ENCODE measurements at regions not wholly inside any gene's neighbourhood (a gene's known extent, or its start where the extent isn't known, plus 50 kb on each side); places are given as distances from the start of the nearest gene placed in this dataset.
"Not testable (repeated sequence)": the region's sequence is repeated elsewhere in the genome, so short reads cannot be mapped to it uniquely, and the experiment has no call there.

GRCh38 chr4:28449085-28449484 lies 1588.4 kb downstream of the STIM2 start:
- no peak for DNase-seq

DNA sequence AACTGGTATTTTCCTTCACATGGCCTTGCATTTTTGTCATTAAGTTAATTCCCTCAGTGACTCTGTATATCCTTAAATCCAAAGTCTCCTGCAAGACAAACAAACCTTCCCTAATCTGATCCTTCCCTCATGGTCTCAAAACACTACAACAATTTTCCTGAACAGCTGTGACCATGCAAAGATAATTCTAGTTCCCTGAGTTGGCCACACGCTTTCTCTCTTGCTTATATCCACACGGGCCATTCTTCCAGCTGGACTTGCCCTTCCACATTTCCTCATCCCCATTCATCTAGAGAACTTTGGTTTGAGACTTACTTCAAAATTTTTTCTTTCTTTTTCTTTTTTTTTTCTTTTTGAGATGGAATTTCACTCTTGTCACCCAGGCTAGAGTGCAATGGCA lies 1590.7 kb downstream of the STIM2 start:
- no peak for DNase-seq

- no peak for DNase-seq
Measured at GRCh38 chr4:28462766-28463700, 1602.4 kb downstream of the STIM2 start.

DNA sequence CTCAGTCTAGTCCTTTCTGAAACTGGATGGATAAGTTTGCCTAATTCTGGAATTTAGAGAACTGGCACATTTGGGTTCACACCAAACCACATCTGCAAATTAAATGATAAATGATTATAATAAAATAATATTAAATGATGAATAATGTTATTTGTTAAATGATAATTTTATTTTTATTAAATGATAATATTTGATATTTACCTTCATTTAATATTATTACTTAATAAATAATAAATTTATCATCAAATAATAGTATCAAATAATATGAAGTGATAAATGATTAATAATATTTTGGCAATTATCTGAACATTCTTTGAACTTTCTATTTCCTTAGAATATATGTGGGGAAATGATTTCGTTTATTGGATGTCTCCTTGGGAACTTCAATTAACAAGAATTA lies 1604.2 kb downstream of the STIM2 start:
- DNase-seq = no peak

- not testable (repeated sequence) for DNase-seq
Measured at GRCh38 chr4:28466886-28467285, 1606.2 kb downstream of the STIM2 start.

- no peak for DNase-seq
Measured at GRCh38 chr4:28469387-28469786, 1608.7 kb downstream of the STIM2 start.

- DNase-seq = no peak
Measured at GRCh38 chr4:28469886-28470285, 1609.2 kb downstream of the STIM2 start.

- DNase-seq = no peak
Measured at GRCh38 chr4:28475381-28475780, 1614.7 kb downstream of the STIM2 start.

DNA sequence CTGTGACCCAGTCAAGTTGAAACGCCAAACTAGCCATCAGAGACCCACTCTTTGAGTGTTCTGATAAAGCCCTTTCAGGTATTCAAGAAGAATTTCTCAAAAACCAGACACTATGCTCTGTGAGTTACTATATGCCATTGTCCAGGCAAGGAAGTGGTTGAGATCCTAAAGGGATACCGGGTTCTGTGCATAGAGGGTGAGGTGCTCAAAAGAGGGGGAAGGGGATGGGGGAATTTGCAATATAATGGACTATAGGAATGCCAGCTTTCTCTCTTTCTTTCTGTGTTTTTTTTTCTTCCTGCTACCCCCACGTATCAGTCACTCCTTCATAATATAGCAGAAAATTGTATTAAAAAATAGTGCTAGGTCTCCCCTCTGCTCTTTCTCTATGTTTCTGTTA lies 1619.0 kb downstream of the STIM2 start:
- DNase-seq = no peak

DNA sequence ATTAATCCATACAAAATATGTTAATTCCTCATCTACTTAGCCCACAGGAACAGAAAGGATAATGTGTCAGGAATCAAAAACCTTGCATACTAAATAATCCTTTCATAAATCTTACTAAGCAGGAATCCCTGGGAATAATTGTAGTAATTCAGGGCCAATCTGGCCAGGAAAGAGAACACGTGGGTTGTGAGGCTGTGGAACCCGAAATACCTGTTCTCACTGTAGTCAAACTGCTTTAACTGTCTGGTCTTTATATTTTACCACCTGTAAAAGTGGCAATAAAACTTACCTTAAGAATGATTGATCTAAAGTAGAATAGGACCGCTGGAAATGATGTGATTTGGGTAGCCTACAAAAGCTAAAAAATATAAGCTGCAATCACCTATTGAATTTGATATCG lies 1620.9 kb downstream of the STIM2 start:
- no peak for DNase-seq

- no peak for DNase-seq
Measured at GRCh38 chr4:28482580-28483270, 1622.1 kb downstream of the STIM2 start.

- DNase-seq = no peak
Measured at GRCh38 chr4:28488021-28488420, 1627.4 kb downstream of the STIM2 start.

GRCh38 chr4:28490669-28491068 lies 1630.0 kb downstream of the STIM2 start:
- no peak for DNase-seq

GRCh38 chr4:28505064-28505463 lies 1644.4 kb downstream of the STIM2 start:
- DNase-seq = no peak

DNA sequence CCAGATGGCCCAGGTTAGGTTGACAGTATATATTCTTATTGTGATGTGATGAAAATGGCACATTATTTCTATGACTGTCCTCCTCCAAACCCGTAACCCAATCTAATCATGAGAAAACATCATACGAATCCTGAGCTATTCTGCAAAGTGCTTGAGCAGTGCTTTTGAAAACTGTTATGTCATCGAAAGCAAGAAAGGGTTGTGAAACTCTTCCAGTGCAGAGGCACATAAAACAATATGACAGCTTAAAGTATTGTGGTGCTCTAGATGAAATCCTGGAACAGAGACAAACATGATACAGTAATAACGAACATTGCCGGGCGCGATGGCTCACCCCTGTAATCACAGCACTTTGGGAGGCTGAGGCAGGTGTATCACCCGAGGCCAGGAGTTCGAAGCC lies 1648.0 kb downstream of the STIM2 start:
- DNase-seq = no peak

- not testable (repeated sequence) for DNase-seq
Measured at GRCh38 chr4:28514766-28515165, 1654.1 kb downstream of the STIM2 start.

GRCh38 chr4:28518561-28519165 lies 1658.0 kb downstream of the STIM2 start:
- DNase-seq = no peak

DNA sequence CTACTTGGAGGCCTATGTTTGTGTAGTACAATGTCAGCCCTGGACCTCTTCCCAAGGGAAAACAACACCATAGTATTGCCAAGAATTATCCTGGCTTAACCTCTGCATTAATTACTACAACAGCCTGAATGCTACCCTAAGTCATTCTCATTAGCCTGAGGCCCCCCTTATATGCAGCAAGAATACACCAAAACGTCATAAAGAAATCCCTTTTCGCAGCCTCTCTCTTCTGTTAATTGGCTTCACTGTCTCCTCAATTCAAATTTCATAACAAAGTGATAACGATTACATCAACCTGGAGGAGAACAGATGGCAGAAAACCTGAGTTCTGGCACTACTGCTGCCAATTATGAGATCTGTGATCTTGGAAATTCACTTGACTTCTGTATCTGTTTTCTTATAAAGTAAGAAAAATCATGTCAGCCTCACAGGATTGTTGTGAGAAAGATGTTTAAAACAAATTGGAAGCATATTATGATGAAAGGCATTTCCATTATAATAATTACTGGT lies 1663.1 kb downstream of the STIM2 start:
- DNase-seq = no peak

- no peak for DNase-seq
Measured at GRCh38 chr4:28536124-28536523, 1675.5 kb downstream of the STIM2 start.

- no peak for DNase-seq
Measured at GRCh38 chr4:28545986-28546385, 1685.3 kb downstream of the STIM2 start.

DNA sequence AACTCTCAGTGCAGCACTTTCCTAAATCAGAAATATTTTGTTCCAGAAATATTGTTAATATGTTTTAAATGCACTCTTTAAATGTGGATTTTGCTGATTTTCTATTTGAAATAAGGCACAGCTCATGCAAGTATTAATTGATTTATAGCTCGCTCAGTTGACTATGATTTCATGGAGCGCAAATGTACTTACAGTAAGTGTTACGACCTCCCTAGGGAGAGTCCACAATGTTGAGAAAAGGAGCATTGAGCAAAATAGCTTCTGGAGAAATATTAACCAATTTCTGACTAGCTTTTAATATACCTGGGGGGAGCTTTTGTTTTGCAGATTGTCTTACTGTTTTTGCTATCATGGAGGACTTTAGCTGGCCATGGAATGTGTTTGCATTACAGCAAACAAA lies 1687.5 kb downstream of the STIM2 start:
- no peak for DNase-seq

GRCh38 chr4:28548594-28548993 lies 1688.0 kb downstream of the STIM2 start:
- DNase-seq = no peak

DNA sequence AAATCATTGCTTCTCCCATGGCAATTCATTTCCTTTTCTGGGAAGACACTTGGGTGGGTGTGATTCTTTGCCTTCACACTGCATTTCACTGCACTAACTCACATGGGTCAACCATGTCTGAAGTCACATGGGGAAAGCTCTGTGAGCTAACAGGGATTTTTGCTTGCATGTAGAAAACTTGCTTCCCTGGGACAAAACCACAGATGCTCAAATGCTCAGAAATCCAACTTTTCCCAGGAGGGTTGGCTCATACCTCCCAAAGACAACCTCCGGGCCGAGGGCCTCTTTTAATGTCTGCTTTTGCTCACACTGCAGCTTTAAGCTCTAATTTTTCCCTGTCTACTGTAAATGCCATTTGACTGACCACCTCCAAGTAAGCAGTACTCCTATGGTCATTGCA lies 1695.2 kb downstream of the STIM2 start:
- DNase-seq = no peak

- DNase-seq = no peak
Measured at GRCh38 chr4:28557755-28558154, 1697.1 kb downstream of the STIM2 start.

Data from stimulated activated CD4-positive, alpha-beta T cell treated with anti-CD3 and anti-CD28 coated beads, Interleukin-2, amount 100 ng/mL, for 48 hours (primary cell).